GF-D8 (cell line): ENCODE measurements at regions not wholly inside any gene's neighbourhood (a gene's known extent, or its start where the extent isn't known, plus 50 kb on each side); places are given as distances from the start of the nearest gene placed in this dataset.
"Not testable (repeated sequence)": the region's sequence is repeated elsewhere in the genome, so short reads cannot be mapped to it uniquely, and the experiment has no call there.

ENCODE experiments used
- DNase-seq: peaks from one replicate; lab custom pipeline; 2025; lab: John Stamatoyannopoulos, UW

- no peak for DNase-seq
These were observed 213.5 kb upstream of the NRIP1 start for GRCh38 chr21:15278279-15278678.

GRCh38 chr21:15278851-15279250, 214.1 kb upstream of the NRIP1 start:
- no peak for DNase-seq

GRCh38 chr21:15279482-15279881, 214.7 kb upstream of the NRIP1 start:
- DNase-seq: no peak

- DNase-seq: no peak
These were observed 216.9 kb upstream of the NRIP1 start for GRCh38 chr21:15281714-15282113.

- no peak for DNase-seq
These were observed 217.9 kb upstream of the NRIP1 start for GRCh38 chr21:15282665-15283064.

- no peak for DNase-seq
These were observed 218.3 kb upstream of the NRIP1 start for GRCh38 chr21:15283138-15283537.

- no peak for DNase-seq
These were observed 219.0 kb upstream of the NRIP1 start for GRCh38 chr21:15283789-15284188.

GRCh38 chr21:15285556-15285955, 220.8 kb upstream of the NRIP1 start:
- DNase-seq: no peak

GRCh38 chr21:15289246-15289645, 224.4 kb upstream of the NRIP1 start:
- no peak for DNase-seq

- DNase-seq: no peak
These were observed 225.4 kb upstream of the NRIP1 start for GRCh38 chr21:15289896-15290841.

- no peak for DNase-seq
These were observed 226.9 kb upstream of the NRIP1 start for GRCh38 chr21:15291621-15292266.

- no peak for DNase-seq
These were observed 228.4 kb upstream of the NRIP1 start for GRCh38 chr21:15293240-15293639.

- DNase-seq: no peak
These were observed 231.1 kb upstream of the NRIP1 start for GRCh38 chr21:15295875-15296274.

- DNase-seq: no peak
These were observed 233.0 kb upstream of the NRIP1 start for GRCh38 chr21:15297824-15298223.

- DNase-seq: no peak
These were observed 233.5 kb upstream of the NRIP1 start for GRCh38 chr21:15298306-15298705.

- not testable (repeated sequence) for DNase-seq
These were observed 234.0 kb upstream of the NRIP1 start for GRCh38 chr21:15298755-15299154.

- DNase-seq: no peak
These were observed 235.3 kb upstream of the NRIP1 start for GRCh38 chr21:15300131-15300530.

GRCh38 chr21:15301014-15301413, 236.2 kb upstream of the NRIP1 start:
- no peak for DNase-seq

GRCh38 chr21:15301736-15302135, 236.9 kb upstream of the NRIP1 start:
- DNase-seq: no peak

- DNase-seq: no peak
These were observed 241.5 kb upstream of the NRIP1 start for GRCh38 chr21:15306271-15306670.

- no peak for DNase-seq
These were observed 243.5 kb upstream of the NRIP1 start for GRCh38 chr21:15308333-15308732.

GRCh38 chr21:15309022-15309590, 244.3 kb upstream of the NRIP1 start:
- DNase-seq: no peak

- DNase-seq: no peak
These were observed 244.9 kb upstream of the NRIP1 start for GRCh38 chr21:15309721-15310120.
